Activated CD8-positive, alpha-beta T cell treated with anti-CD3 and anti-CD28 coated beads for 36 hours (primary cell): ENCODE measurements at regions not wholly inside any gene's neighbourhood (a gene's known extent, or its start where the extent isn't known, plus 50 kb on each side); places are given as distances from the start of the nearest gene placed in this dataset.

ENCODE experiments used
- ATAC-seq: fragments of 200-7000 bp; cut with Tn5 transposase; one replicate; pipeline ENCODE4 v1.10.0; 2021; ENCODE audit warnings: mild to moderate bottlenecking, moderate library complexity
- CTCF ChIA-PET: fragments of 350-600 bp; sonication (Branson Sonifier 250); formaldehyde crosslinking; loops from one replicate; lab custom pipeline; 2021; ENCODE audit warnings: antibody characterized with exemption; lab: Charles Lee
- POLR2A ChIA-PET: fragments of 350-600 bp; sonication (Branson Sonifier 250); formaldehyde crosslinking; loops from one replicate; lab custom pipeline; 2021; ENCODE audit warnings: antibody characterized with exemption; lab: Charles Lee
- DNase-seq: peaks from one replicate; pipeline ENCODE4 v3.0.0-alpha.2; 2020
- H3K27ac Mint-ChIP-seq: one replicate; pipeline ENCODE4 v1.8.0; 2021; ENCODE audit warnings: mild to moderate bottlenecking, mixed read lengths
- H3K27me3 Mint-ChIP-seq: one replicate; pipeline ENCODE4 v1.8.0; 2021; ENCODE audit warnings: mixed read lengths
- H3K36me3 Mint-ChIP-seq: one replicate; pipeline ENCODE4 v1.8.0; 2021; ENCODE audit warnings: low read depth, mixed read lengths
- H3K4me1 Mint-ChIP-seq: one replicate; pipeline ENCODE4 v1.8.0; 2021; ENCODE audit warnings: low read depth, mixed read lengths
- H3K4me3 Mint-ChIP-seq: one replicate; pipeline ENCODE4 v1.8.0; 2021; ENCODE audit warnings: mild to moderate bottlenecking, moderate library complexity, mixed read lengths
- H3K9me3 Mint-ChIP-seq: one replicate; pipeline ENCODE4 v1.8.0; 2021; ENCODE audit warnings: mixed read lengths
- CTCF ChIP-seq: fragments of 200-600 bp; IDR thresholded peaks from one replicate; pipeline ENCODE4 v1.8.0; 2022; ENCODE audit warnings: antibody characterized with exemption, mild to moderate bottlenecking
- intact Hi-C: fragments of 100-400 bp; cut with micrococcal nuclease; formaldehyde crosslinking; loops from one replicate; pipeline ENCODE4 v1.10.0; 2022

GRCh38 chr1:22218618-22219250 lies 75.8 kb upstream of the WNT4 start:
- Mint-ChIP-seq H3K27ac (no peak overlapping the region), H3K36me3 (no peaks in the 10 kb centered on the region), H3K4me3 (no peak overlapping the region), H3K4me1 (no peaks in the 10 kb centered on the region), H3K9me3 (no peaks in the 10 kb centered on the region), H3K27me3 (peaks cover 11% of the 10 kb centered on the region)
- CTCF ChIA-PET: no interaction called here
- ATAC-seq (no peak), DNase-seq (no peak)
- POLR2A ChIA-PET: no interaction called here
- TF ChIP-seq CTCF: no peak
- intact Hi-C loops: no loop called here

- CTCF ChIA-PET: no interaction called here
- Mint-ChIP-seq H3K36me3 (no peaks in the 10 kb centered on the region), H3K27me3 (peaks cover 8% of the 10 kb centered on the region), H3K4me1 (no peaks in the 10 kb centered on the region), H3K9me3 (no peaks in the 10 kb centered on the region), H3K27ac (no peak overlapping the region), H3K4me3 (no peak overlapping the region)
- POLR2A ChIA-PET: no interaction called here
- DNase-seq (no peak), ATAC-seq (no peak)
- TF ChIP-seq CTCF: no peak
- intact Hi-C loops: no loop called here
These were observed 78.4 kb upstream of the WNT4 start for GRCh38 chr1:22221233-22221780.

GRCh38 chr1:22222723-22223122 lies 79.8 kb upstream of the WNT4 start:
- no peak overlapping the region for H3K4me3 Mint-ChIP-seq
- TF ChIP-seq CTCF: no peak

GRCh38 chr1:22223176-22223575 lies 80.3 kb upstream of the WNT4 start:
- DNase-seq (no peak), ATAC-seq (no peak)
- Mint-ChIP-seq H3K4me1 (no peaks in the 10 kb centered on the region), H3K36me3 (no peaks in the 10 kb centered on the region), H3K27ac (no peak overlapping the region), H3K9me3 (no peaks in the 10 kb centered on the region), H3K27me3 (peaks cover 8% of the 10 kb centered on the region), H3K4me3 (no peak overlapping the region)
- intact Hi-C loops: no loop called here
- TF ChIP-seq CTCF: no peak
- POLR2A ChIA-PET: no interaction called here
- CTCF ChIA-PET: no interaction called here

More at GRCh38 chr1:22222723-22223122, 79.8 kb upstream of the WNT4 start:
- DNase-seq (no peak), ATAC-seq (no peak)
- intact Hi-C loops: no loop called here
- H3K27me3 Mint-ChIP-seq: peaks cover 8% of the 10 kb centered on the region
- ChIA-PET POLR2A (no interaction called here), CTCF (no interaction called here)
- H3K9me3 Mint-ChIP-seq: no peaks in the 10 kb centered on the region
- no peak overlapping the region for H3K27ac Mint-ChIP-seq
- no peaks in the 10 kb centered on the region for H3K4me1 Mint-ChIP-seq
- H3K36me3 Mint-ChIP-seq: no peaks in the 10 kb centered on the region

- ATAC-seq: no peak
- no peak overlapping the region for H3K27ac Mint-ChIP-seq
- H3K36me3 Mint-ChIP-seq: no peaks in the 10 kb centered on the region
- ChIA-PET POLR2A (no interaction called here), CTCF (no interaction called here)
- no peaks in the 10 kb centered on the region for H3K4me1 Mint-ChIP-seq
- peaks cover 7% of the 10 kb centered on the region for H3K27me3 Mint-ChIP-seq
- intact Hi-C loops: no loop called here
- no peak for DNase-seq
- H3K9me3 Mint-ChIP-seq: no peaks in the 10 kb centered on the region
- H3K4me3 Mint-ChIP-seq: no peak overlapping the region
- no peak for TF ChIP-seq CTCF
These were observed 81.2 kb upstream of the WNT4 start for GRCh38 chr1:22224091-22224490.
